GM15510 (cell line): ENCODE measurements at regions not wholly inside any gene's neighbourhood (a gene's known extent, or its start where the extent isn't known, plus 50 kb on each side); places are given as distances from the start of the nearest gene placed in this dataset.

Source experiments
- POLR2A ChIP-seq: IDR thresholded peaks from 3 replicates; pipeline ENCODE4 v1.6.1; 2011; ENCODE audit warnings: borderline replicate concordance; ENCODE audit not compliant: insufficient read length; ENCODE audit errors: extremely low read depth

DNA sequence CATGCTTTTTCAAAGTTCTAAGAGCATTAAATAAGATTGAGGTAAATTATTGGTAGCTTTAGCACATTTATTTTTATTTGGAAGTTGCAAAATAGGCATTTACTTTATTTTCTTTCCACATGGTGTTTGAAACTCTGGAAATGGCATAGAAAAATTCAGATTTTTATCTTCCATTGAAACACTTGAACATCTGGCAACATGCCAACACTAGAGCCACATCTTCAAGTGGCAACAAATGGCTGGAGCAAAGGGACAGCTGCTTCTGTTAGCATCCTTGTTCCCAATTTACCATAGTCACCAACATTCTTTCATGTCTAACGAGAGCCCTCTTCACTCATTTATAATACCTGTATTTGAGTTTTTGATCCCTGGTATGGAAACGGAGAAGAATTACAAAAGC, 539.9 kb downstream of the ZNF608 start:
- no peak for TF ChIP-seq POLR2A

DNA sequence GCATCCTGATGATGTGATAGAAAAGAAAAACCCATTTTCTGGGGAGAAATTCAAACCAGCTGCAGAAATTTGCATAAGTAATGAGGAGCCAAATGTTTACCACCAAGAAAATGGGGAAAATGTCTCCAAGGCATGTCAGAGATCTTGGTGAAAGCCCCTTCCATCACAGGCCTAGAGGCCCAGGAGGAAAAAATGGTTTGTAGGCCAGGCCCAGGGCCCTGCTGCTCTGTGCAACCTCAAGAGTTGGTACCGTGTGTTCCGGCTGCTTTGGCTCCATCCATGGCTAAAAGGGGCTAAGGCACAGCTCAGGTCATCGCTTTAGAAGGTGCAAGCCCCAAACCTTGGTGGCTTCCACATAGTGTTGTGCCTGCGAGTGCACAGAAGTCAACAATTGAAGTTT, 543.1 kb downstream of the ZNF608 start:
- no peak for TF ChIP-seq POLR2A

DNA sequence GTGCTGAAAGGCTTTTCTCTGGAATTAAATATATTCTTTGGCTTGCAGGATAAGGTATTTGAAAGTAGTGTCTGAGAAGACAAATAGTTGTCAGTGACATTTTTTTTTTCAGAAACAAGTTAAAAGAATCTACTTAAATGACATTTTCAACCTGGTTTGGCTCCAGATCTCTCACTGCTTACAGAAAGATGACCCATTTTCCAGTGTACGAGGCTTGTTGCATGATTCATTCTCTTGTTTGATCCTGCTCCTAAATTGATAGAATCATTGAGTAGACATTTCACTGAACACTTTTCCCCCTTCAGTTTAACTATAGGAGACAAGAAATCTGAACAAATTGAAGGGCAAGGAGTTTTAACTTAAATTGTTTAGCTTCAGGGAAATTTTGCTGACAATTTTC, 546.1 kb downstream of the ZNF608 start:
- no peak for TF ChIP-seq POLR2A

DNA sequence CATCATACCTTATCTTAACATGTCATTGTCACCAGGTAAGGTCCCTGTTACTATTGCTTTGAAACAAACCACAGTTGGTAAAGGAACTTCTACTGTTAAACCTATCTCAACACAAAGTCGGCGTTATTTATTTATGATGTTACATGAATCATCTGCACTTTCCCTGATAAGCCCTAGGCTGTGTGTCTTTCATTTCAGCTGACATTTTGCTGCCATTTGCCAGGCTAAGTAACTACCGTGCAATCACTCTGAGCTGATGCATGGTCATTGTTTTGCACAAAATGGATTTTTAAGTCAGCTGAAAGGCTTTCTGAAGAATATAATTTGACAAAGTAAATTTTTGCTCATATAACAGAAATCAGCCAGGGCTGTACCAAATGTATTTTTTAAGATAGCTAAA, 546.5 kb downstream of the ZNF608 start:
- no peak for TF ChIP-seq POLR2A

DNA sequence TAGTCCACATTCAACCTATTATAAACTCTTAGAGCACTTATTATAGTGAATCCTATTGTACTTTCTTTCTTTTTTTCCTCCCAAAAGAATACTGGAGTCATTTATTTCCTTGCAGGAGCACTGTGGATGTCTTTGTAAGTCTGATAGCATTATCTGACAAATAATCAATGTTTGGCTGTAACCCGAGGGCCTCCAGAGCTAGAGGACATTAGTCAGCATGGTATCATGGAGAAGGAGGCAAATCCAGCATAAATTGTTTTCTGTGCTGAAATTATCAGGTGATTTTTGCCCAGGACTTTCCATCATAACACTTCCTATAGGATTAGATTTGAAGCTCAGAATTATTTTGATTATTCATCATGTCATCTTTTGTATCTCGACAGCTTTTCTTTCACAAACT, 551.0 kb downstream of the ZNF608 start:
- no peak for TF ChIP-seq POLR2A

DNA sequence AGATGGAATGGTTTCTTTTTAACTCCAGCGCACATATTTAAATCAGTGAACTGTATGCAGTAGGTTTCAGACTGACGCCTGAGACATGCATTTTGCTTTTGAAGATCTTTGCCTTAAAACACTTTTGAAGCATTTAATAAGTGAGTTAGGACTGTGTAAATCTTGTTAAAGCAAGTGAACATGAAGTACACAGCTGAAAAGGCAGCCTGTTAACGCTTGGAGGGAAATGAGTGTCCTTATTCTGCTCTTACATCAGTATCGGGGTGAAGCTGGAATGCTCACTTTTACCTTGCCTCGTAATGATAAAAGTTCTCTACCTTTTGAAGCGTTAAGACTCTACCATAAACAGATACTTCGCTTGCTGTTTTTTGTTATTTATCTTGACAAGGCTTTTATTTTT, 552.2 kb downstream of the ZNF608 start:
- no peak for TF ChIP-seq POLR2A

DNA sequence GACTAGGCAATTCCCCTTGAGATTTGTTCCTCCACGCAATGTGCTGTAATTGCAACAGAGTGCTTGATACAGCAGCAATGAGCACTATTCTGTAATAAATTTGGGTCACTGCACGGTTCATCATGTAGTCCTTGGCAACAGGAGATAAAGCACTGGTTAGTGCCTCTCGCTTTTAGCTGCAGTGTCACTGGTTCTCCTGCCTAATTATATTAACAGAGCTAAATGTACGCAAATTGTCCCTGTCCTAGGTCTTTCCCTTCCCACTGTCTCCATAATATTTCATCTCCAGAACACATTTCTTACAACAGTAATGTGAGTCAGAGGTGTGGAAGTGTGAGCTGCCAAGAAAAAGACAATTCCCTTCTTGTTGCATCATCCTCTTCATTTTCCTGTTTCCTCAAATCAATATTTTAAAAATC, 553.1 kb downstream of the ZNF608 start:
- no peak for TF ChIP-seq POLR2A

DNA sequence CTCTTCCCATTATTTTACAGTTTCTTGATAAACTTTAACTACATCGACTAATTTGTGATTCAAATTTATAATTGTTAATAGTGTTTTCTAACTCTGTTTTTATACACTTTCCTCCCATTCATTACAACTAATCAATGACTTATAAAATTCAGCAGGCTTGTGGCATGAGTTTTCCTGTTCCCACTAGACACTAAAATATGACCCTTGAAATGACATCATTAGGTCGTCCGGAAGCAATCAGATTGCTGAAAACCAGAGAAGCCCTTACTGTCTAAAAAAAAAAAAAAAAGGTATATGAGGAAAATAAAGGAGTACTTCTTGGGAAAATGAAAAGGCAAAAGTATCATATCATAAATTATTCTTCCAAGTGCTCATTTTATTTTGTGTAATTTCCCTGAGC, 553.7 kb downstream of the ZNF608 start:
- TF ChIP-seq POLR2A, result no peak

DNA sequence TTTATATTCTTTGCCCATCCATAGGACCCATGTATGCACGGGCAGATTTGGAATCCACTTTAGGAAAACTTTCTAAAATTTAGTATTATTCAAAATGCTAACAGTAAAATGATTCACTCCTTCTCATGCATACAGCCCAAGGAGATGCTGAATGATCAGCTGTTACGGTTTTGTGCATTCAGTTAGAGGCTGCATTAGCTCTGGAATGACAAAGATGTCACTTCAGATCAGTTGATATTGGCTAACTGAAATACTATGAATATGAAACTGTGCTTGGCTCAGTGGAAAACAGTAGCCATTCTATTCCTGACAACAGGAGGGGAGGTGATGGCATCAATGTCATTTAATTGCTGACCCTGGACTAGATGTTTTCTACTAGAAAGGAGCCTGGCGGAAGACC, 560.7 kb downstream of the ZNF608 start:
- no peak for TF ChIP-seq POLR2A

DNA sequence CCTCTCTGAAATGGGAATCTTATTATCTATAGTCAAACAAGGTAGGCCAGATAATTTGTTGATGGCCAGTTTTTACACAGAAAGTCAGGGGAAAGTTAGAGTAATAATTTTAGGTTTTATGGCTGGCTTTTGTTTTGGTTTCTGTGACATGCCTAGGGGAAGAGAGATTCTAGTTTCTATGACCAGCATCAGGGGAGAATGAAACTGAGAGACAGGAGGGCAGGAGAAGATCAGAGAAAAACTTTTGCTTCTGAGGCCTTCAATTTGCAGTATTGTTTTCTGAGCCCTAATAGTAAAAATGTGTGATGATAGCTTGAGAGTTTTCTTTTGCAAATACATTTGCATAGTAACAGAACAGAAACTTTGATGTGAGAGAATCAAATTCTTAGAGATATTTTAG, 564.3 kb downstream of the ZNF608 start:
- no peak for TF ChIP-seq POLR2A

DNA sequence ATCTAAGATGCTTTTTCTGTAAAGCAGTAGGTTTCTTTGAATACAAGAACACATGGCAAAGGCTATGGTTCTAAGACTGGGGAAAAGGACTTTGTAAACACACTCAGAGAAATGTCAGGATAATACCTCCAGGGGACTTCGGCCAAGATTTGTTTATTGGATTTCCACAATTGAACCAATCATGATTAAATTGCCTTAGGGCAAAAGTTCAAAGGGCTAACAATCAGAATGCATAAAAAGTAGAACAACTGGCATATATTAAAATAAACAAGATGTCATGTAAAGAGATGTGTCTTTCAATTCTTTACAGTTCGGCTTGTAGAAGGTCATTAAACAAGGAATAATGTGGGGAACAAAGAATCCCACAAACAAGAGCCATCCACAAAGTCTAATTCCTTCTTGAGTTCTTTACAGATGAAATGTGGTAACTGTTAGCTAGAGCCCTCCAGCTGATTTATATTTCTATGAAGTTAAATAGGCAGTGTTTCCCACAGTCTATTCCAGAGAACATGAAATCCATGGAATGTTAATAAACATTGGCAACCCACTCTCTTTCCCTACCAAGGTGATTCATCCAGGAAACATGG, 565.5 kb downstream of the ZNF608 start:
- TF ChIP-seq POLR2A, result no peak

DNA sequence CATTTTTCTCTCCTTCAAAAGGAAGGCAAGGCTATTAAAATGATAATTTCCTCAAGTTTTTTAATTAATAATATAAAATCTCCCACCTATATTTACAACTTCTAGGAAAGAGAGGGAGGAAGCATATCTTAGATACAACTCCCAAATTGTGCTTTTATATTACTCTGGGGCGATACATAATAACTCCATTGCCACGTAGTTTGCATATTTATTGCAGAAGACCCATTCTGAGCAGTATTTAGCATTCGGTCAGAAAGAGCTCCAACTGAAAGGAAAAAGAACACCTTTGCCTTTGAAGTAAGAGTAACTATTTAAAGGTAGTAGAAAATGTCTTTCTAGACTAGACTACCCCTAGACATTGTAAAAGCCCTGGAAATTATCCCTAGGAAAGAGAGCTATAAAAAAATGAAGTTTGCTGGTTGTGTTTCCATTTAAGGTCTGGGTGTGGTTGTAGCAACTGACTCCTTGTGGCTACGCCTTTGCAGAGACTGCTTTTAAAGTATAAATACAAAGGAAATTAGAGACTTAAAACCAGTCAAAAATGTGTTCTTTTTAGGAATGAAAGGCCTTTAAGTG, 566.1 kb downstream of the ZNF608 start:
- TF ChIP-seq POLR2A, result no peak

DNA sequence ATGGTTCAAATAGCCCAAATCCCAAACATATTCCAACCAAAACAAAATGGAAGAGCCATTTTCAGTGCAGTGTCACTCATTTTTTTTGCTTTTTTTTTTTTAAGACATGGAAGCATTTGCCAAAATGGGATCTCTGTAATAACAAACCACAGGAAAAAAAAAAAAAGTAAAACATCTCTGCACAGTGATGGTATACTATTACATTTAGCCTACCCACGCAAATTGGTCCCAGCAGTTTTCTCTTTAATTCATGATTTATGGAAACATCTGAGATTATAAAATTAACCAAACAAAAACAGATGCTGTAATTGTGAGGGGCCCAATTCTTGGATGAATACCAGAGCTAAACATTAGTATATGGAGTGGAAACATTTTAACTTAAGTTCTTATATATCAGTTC, 566.6 kb downstream of the ZNF608 start:
- TF ChIP-seq POLR2A, result no peak

DNA sequence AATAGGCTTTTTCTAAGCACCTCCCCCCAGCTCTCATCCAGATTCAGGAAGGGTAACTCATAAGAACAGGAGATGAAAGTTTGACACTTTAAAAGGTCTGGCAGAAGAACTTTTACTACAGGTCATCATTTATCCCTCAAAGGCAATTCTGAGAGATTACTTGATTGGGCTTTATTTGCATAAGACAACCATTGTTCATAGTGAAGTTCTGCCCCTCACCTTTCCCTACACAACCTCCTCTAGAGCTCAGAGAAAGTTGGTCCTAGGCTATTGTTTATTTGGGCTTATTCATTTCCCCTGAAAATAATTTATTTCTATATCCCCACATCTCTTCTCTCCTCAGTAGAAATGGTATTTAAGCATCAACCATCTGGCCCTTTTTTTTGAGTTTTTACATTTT, 568.4 kb downstream of the ZNF608 start:
- no peak for TF ChIP-seq POLR2A

DNA sequence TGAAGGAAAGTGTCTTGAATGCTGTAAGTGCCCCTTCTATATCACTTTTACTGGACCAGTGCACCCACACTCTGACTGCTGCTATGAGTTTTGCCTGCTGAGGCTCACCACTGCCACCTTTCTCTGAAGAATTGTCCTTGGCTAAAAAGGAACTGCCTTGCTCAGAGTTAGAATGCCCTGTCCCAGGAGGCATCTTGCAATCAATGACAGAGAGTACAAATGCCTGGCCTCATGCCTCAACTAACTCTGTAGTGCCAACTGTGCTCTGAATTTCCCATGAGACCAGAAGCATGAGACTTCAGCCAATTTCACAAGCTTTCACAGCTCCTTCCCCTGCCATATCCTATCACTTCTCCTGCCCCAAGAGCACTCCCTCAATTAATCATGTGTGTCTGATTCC, 569.7 kb downstream of the ZNF608 start:
- no peak for TF ChIP-seq POLR2A

DNA sequence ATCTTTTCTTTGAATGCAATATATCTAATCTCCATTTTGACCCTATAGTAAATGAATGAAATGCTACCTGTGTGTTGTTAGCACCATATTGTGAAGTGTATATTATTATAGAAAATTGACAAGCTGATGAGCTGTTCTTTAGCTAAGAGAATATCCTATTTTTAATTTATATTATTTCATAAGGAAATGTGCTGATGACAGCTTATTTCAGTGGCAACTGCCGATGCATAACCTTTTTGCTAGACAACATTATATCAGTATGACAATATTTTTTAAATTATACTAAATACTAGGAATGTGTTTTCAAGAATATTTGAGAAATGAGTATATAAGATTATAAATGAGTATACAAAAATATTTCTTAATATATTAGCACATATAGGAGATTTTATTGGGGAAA, 573.1 kb downstream of the ZNF608 start:
- no peak for TF ChIP-seq POLR2A
